ENCODE measurements at regions not wholly inside any gene's neighbourhood (a gene's known extent, or its start where the extent isn't known, plus 50 kb on each side); places are given as distances from the start of the nearest gene placed in this dataset.

- Histone ChIP-seq H3K27me3 (ENCODE audit: control insufficient read depth, insufficient read depth, low read length) (no peaks in the 10 kb centered on the region), H3K4me3 (ENCODE audit: low read depth, low read length) (no peak overlapping the region), H3K36me3 (ENCODE audit: control insufficient read depth, insufficient read depth, low read length) (no peaks in the 10 kb centered on the region)
- no peak for FAIRE-seq
- DNase-seq (ENCODE audit: low read depth) = no peak
- TF ChIP-seq CTCF (IDR thresholded peaks at IDR 0.05; ENCODE audit: insufficient read depth, low read length, severe bottlenecking) = no peak
Observed at GRCh38 chr2:48901015-48901343, 145.5 kb upstream of the LHCGR start.

GRCh38 chr2:48900321-48901014 is 144.9 kb upstream of the LHCGR start:
- no peaks in the 10 kb centered on the region for H3K36me3 ChIP-seq (ENCODE audit: control insufficient read depth, insufficient read depth, low read length)
- FAIRE-seq = no peak
- no peaks in the 10 kb centered on the region for H3K27me3 ChIP-seq (ENCODE audit: control insufficient read depth, insufficient read depth, low read length)
- DNase-seq (ENCODE audit: low read depth) = no peak
- H3K4me3 ChIP-seq (ENCODE audit: low read depth, low read length) = no peak overlapping the region
- no peak for TF ChIP-seq CTCF (IDR thresholded peaks at IDR 0.05; ENCODE audit: insufficient read depth, low read length, severe bottlenecking)

GRCh38 chr2:48896870-48897269 is 141.3 kb upstream of the LHCGR start:
- no peaks in the 10 kb centered on the region for H3K36me3 ChIP-seq (ENCODE audit: control insufficient read depth, insufficient read depth, low read length)
- H3K27me3 ChIP-seq (ENCODE audit: control insufficient read depth, insufficient read depth, low read length) = no peaks in the 10 kb centered on the region
- FAIRE-seq (no peak), DNase-seq (ENCODE audit: low read depth) (no peak)
- TF ChIP-seq CTCF (IDR thresholded peaks at IDR 0.05; ENCODE audit: insufficient read depth, low read length, severe bottlenecking) = no peak
- H3K4me3 ChIP-seq (ENCODE audit: low read depth, low read length) = no peak overlapping the region

GRCh38 chr2:48890454-48891131 is 135.1 kb upstream of the LHCGR start:
- Histone ChIP-seq H3K4me3 (ENCODE audit: low read depth, low read length) (no peak overlapping the region), H3K27me3 (ENCODE audit: control insufficient read depth, insufficient read depth, low read length) (no peaks in the 10 kb centered on the region), H3K36me3 (ENCODE audit: control insufficient read depth, insufficient read depth, low read length) (no peaks in the 10 kb centered on the region)
- FAIRE-seq (no peak), DNase-seq (ENCODE audit: low read depth) (no peak)
- TF ChIP-seq CTCF (IDR thresholded peaks at IDR 0.05; ENCODE audit: insufficient read depth, low read length, severe bottlenecking) = no peak

- H3K27me3 ChIP-seq (ENCODE audit: control insufficient read depth, insufficient read depth, low read length) = no peaks in the 10 kb centered on the region
Observed at GRCh38 chr2:48888066-48888465, 132.5 kb upstream of the LHCGR start.

More at GRCh38 chr2:48888066-48888465, 132.5 kb upstream of the LHCGR start:
- Histone ChIP-seq H3K36me3 (ENCODE audit: control insufficient read depth, insufficient read depth, low read length) (no peaks in the 10 kb centered on the region), H3K4me3 (ENCODE audit: low read depth, low read length) (no peak overlapping the region)
- no peak for TF ChIP-seq CTCF (IDR thresholded peaks at IDR 0.05; ENCODE audit: insufficient read depth, low read length, severe bottlenecking)
- DNase-seq (ENCODE audit: low read depth) (no peak), FAIRE-seq (no peak)
